SU-DHL-6 (cell line): ENCODE measurements at regions not wholly inside any gene's neighbourhood (a gene's known extent, or its start where the extent isn't known, plus 50 kb on each side); places are given as distances from the start of the nearest gene placed in this dataset.

Experiments
- H2AFZ ChIP-seq: fragments of 200-600 bp; sonication (generic); 2 replicates; pipeline ENCODE4 v1.6.1; 2014; ENCODE audit warnings: low read depth, mild to moderate bottlenecking, moderate library complexity, mixed read lengths, antibody characterized with exemption, low read length; ENCODE audit not compliant: severe bottlenecking
- H3F3A ChIP-seq: fragments of 200-600 bp; shearing (Covaris generic); 2 replicates; pipeline ENCODE4 v1.6.0; 2016; ENCODE audit warnings: antibody characterized with exemption, mild to moderate bottlenecking; ENCODE audit not compliant: insufficient read depth
- H3K27ac ChIP-seq: fragments of 200-600 bp; sonication (generic); 2 replicates; pipeline ENCODE4 v1.5.1; 2016; ENCODE audit warnings: low read depth, mild to moderate bottlenecking, low read length, moderate library complexity, mixed read lengths
- H3K27me3 ChIP-seq: fragments of 200-600 bp; sonication (generic), shearing (Covaris generic); 2 replicates; pipeline ENCODE4 v1.6.0; 2014; ENCODE audit warnings: mild to moderate bottlenecking, low read length
- H3K36me3 ChIP-seq: fragments of 200-600 bp; sonication (generic); 2 replicates; pipeline ENCODE4 v1.6.1; 2014; ENCODE audit warnings: mild to moderate bottlenecking, low read length, mixed read lengths
- H3K4me2 ChIP-seq: fragments of 300-600, 200-600 bp; shearing (Covaris generic), sonication (generic); 2 replicates; pipeline ENCODE4 v1.6.0; 2014; ENCODE audit warnings: low read length, low read depth, mild to moderate bottlenecking; ENCODE audit not compliant: poor library complexity, severe bottlenecking
- H3K4me3 ChIP-seq: fragments of 200-600 bp; sonication (generic); 2 replicates; pipeline ENCODE4 v1.5.1; 2014; ENCODE audit warnings: antibody characterized with exemption, low read length, mild to moderate bottlenecking, mixed read lengths; ENCODE audit not compliant: insufficient read depth, poor library complexity, severe bottlenecking
- H3K79me2 ChIP-seq: fragments of 200-600 bp; sonication (generic); 2 replicates; pipeline ENCODE4 v1.6.1; 2014; ENCODE audit warnings: mild to moderate bottlenecking, low read length, moderate library complexity; ENCODE audit not compliant: insufficient read depth
- H3K9ac ChIP-seq: fragments of 200-600 bp; sonication (generic); 2 replicates; pipeline ENCODE4 v1.7.0; 2014; ENCODE audit warnings: mild to moderate bottlenecking, low read length
- H3K9me2 ChIP-seq: fragments of 200-600 bp; sonication (generic); replicated peaks from 2 replicates; pipeline ENCODE4 v1.6.1; 2014; ENCODE audit warnings: low read length; ENCODE audit not compliant: insufficient read depth
- H3K9me3 ChIP-seq: fragments of 200-600 bp; sonication (generic); 2 replicates; pipeline ENCODE4 v1.6.1; 2014; ENCODE audit warnings: low read length, mixed read lengths; ENCODE audit not compliant: insufficient read depth
- H4K20me1 ChIP-seq: fragments of 200-600 bp; sonication (generic); 2 replicates; pipeline ENCODE4 v1.6.1; 2014; ENCODE audit warnings: low read depth, mild to moderate bottlenecking, antibody characterized with exemption, low read length, moderate library complexity, mixed read lengths
- CTCF ChIP-seq: fragments of 200-600 bp; sonication (generic); IDR thresholded peaks from one replicate; pipeline ENCODE4 v1.5.1; 2017; ENCODE audit warnings: antibody characterized with exemption, mild to moderate bottlenecking, low read length, moderate library complexity; ENCODE audit not compliant: insufficient read depth, poor library complexity, severe bottlenecking
- EZH2phosphoT487 ChIP-seq: fragments of 200-600 bp; sonication (generic), shearing (Covaris generic); conservative IDR thresholded peaks from 2 replicates; pipeline ENCODE4 v1.6.1; 2018; ENCODE audit warnings: mild to moderate bottlenecking, antibody characterized with exemption, low read length, moderate library complexity, mixed read lengths

GRCh38 chr1:193806079-193807048, 620.0 kb upstream of the B3GALT2 start:
- TF ChIP-seq CTCF (no peak), EZH2phosphoT487 (no peak)
- no peak overlapping the region for H3K9ac ChIP-seq
- H3K79me2 ChIP-seq: no peaks in the 10 kb centered on the region
- H3K4me2 ChIP-seq: no peak overlapping the region
- no peak overlapping the region for H3K4me3 ChIP-seq
- no peak overlapping the region for H3K27ac ChIP-seq
- no peaks in the 10 kb centered on the region for H3K9me3 ChIP-seq
- no peaks in the 10 kb centered on the region for H3K36me3 ChIP-seq
- H4K20me1 ChIP-seq: no peaks in the 10 kb centered on the region
- H3F3A ChIP-seq: no peaks in the 10 kb centered on the region
- no peaks in the 10 kb centered on the region for H3K27me3 ChIP-seq
- peak overlapping the region; percentile 16 for H2AFZ ChIP-seq
- no peaks in the 10 kb centered on the region for H3K9me2 ChIP-seq

- TF ChIP-seq CTCF: no peak
- Histone ChIP-seq H3K79me2 (no peaks in the 10 kb centered on the region), H3K27me3 (no peaks in the 10 kb centered on the region), H3K36me3 (no peaks in the 10 kb centered on the region), H3K9ac (no peak overlapping the region), H3F3A (no peaks in the 10 kb centered on the region), H3K9me2 (no peaks in the 10 kb centered on the region), H4K20me1 (no peaks in the 10 kb centered on the region), H3K4me2 (no peak overlapping the region), H3K9me3 (no peaks in the 10 kb centered on the region), H3K4me3 (no peak overlapping the region), H2AFZ (no peak overlapping the region), H3K27ac (no peak overlapping the region)
Observed at GRCh38 chr1:193799948-193800690, 613.7 kb upstream of the B3GALT2 start.

GRCh38 chr1:193799371-193799770, 613.0 kb upstream of the B3GALT2 start:
- H3K36me3 ChIP-seq: no peaks in the 10 kb centered on the region
- no peaks in the 10 kb centered on the region for H4K20me1 ChIP-seq
- H3K79me2 ChIP-seq: no peaks in the 10 kb centered on the region
- H3K27ac ChIP-seq: no peak overlapping the region
- H3K9ac ChIP-seq: no peak overlapping the region
- H3K4me3 ChIP-seq: no peak overlapping the region
- H3K4me2 ChIP-seq: no peak overlapping the region
- H3K9me2 ChIP-seq: no peaks in the 10 kb centered on the region
- no peaks in the 10 kb centered on the region for H3K27me3 ChIP-seq
- no peak overlapping the region for H2AFZ ChIP-seq
- H3K9me3 ChIP-seq: no peaks in the 10 kb centered on the region
- H3F3A ChIP-seq: no peaks in the 10 kb centered on the region
- TF ChIP-seq CTCF: no peak
- no peak for TF ChIP-seq EZH2phosphoT487
